Cardiac muscle cell (in vitro differentiated cells and primary cell): ENCODE measurements at regions not wholly inside any gene's neighbourhood (a gene's known extent, or its start where the extent isn't known, plus 50 kb on each side); places are given as distances from the start of the nearest gene placed in this dataset.

Experiments
- DNase-seq, 2 donors: peaks; one replicate each; pipeline versions ENCODE4 v3.0.0 to v3.0.0-alpha.2; 2010 to 2017; ENCODE audit warnings: low read depth in 1 of 2, low spot score in 1 of 2
- H3K27ac ChIP-seq: fragments of 200-600 bp; sonication (generic); 2 replicates; pipeline ENCODE4 v1.5.1; 2016
- H3K27me3 ChIP-seq: fragments of 200-600 bp; sonication (generic); 2 replicates; pipeline ENCODE4 v1.6.0; 2016; ENCODE audit warnings: control low read depth
- H3K36me3 ChIP-seq: fragments of 200-600 bp; sonication (generic); 2 replicates; pipeline ENCODE4 v1.5.1; 2016; ENCODE audit warnings: control low read depth
- H3K4me1 ChIP-seq: fragments of 200-600 bp; sonication (generic); 2 replicates; pipeline ENCODE4 v1.8.1; 2017; ENCODE audit warnings: low read depth, mild to moderate bottlenecking, mixed run types
- H3K4me3 ChIP-seq: fragments of 200-600 bp; sonication (generic); 2 replicates; pipeline ENCODE4 v1.5.1; 2016; ENCODE audit warnings: mild to moderate bottlenecking
- H3K9me3 ChIP-seq: fragments of 200-600 bp; sonication (generic); 2 replicates; pipeline ENCODE4 v1.5.1; 2017; ENCODE audit warnings: low read depth, mild to moderate bottlenecking, control low read depth
- CTCF ChIP-seq: IDR thresholded peaks from 2 replicates; pipeline ENCODE4 v1.5.1; 2012; ENCODE audit warnings: low read depth, mild to moderate bottlenecking, low read length

GRCh38 chr7:153616711-153617325, 435.4 kb upstream of the DPP6 start:
- no peak for DNase-seq
- no peaks in the 10 kb centered on the region for H3K9me3 ChIP-seq
- TF ChIP-seq CTCF, result no peak
- H3K27me3 ChIP-seq, result no peaks in the 10 kb centered on the region
- H3K27ac ChIP-seq, result no peak overlapping the region
- no peaks in the 10 kb centered on the region for H3K36me3 ChIP-seq
- H3K4me3 ChIP-seq, result no peak overlapping the region
- H3K4me1 ChIP-seq, result no peaks in the 10 kb centered on the region

- DNase-seq, result no peak
- Histone ChIP-seq H3K4me1 (no peaks in the 10 kb centered on the region), H3K4me3 (no peak overlapping the region), H3K36me3 (no peaks in the 10 kb centered on the region), H3K9me3 (no peaks in the 10 kb centered on the region), H3K27ac (no peak overlapping the region), H3K27me3 (no peaks in the 10 kb centered on the region)
- TF ChIP-seq CTCF, result no peak
These were observed 424.9 kb upstream of the DPP6 start for GRCh38 chr7:153627323-153627722.

GRCh38 chr7:153628406-153628805, 423.8 kb upstream of the DPP6 start:
- Histone ChIP-seq H3K4me3 (no peak overlapping the region), H3K36me3 (no peaks in the 10 kb centered on the region), H3K9me3 (no peaks in the 10 kb centered on the region), H3K4me1 (no peaks in the 10 kb centered on the region), H3K27ac (no peak overlapping the region), H3K27me3 (no peaks in the 10 kb centered on the region)
- TF ChIP-seq CTCF, result no peak
- no peak for DNase-seq

GRCh38 chr7:153628825-153629224, 423.4 kb upstream of the DPP6 start:
- Histone ChIP-seq H3K36me3 (no peaks in the 10 kb centered on the region), H3K27me3 (no peaks in the 10 kb centered on the region), H3K4me1 (no peaks in the 10 kb centered on the region), H3K27ac (no peak overlapping the region), H3K9me3 (no peaks in the 10 kb centered on the region), H3K4me3 (no peak overlapping the region)
- TF ChIP-seq CTCF, result no peak
- no peak for DNase-seq

GRCh38 chr7:153638821-153639435, 413.3 kb upstream of the DPP6 start:
- H3K4me3 ChIP-seq, result no peak overlapping the region
- no peak for DNase-seq
- TF ChIP-seq CTCF, result no peak
- no peaks in the 10 kb centered on the region for H3K36me3 ChIP-seq
- H3K4me1 ChIP-seq, result no peaks in the 10 kb centered on the region
- H3K27me3 ChIP-seq, result no peaks in the 10 kb centered on the region
- no peaks in the 10 kb centered on the region for H3K9me3 ChIP-seq
- H3K27ac ChIP-seq, result no peak overlapping the region
